GM23338 (cell line): ENCODE measurements at regions not wholly inside any gene's neighbourhood (a gene's known extent, or its start where the extent isn't known, plus 50 kb on each side); places are given as distances from the start of the nearest gene placed in this dataset.

Experiments
- ATAC-seq: fragments of 200-7000 bp; cut with Tn5 transposase; 3 replicates; pipeline ENCODE4 v1.9.1; 2020
- DNase-seq: peaks from one replicate; pipeline ENCODE4 v3.0.0-alpha.2; 2015; ENCODE audit warnings: low spot score
- H2AFZ ChIP-seq: fragments of 200-600 bp; sonication (generic); 2 replicates; pipeline ENCODE4 v1.8.0; 2016; ENCODE audit warnings: antibody characterized with exemption, mild to moderate bottlenecking, moderate library complexity
- H3F3A ChIP-seq: fragments of 200-600 bp; sonication (generic); replicated peaks from 2 replicates; pipeline ENCODE4 v1.8.0; 2017; ENCODE audit warnings: antibody characterized with exemption, mixed run types, low read depth
- H3K27ac ChIP-seq: fragments of 200-600 bp; sonication (generic); 2 replicates; pipeline ENCODE4 v1.6.1; 2016; ENCODE audit warnings: low read depth
- H3K27me3 ChIP-seq: fragments of 200-600 bp; sonication (generic); 2 replicates; pipeline ENCODE4 v1.8.0; 2016; ENCODE audit warnings: mild to moderate bottlenecking, mixed run types, moderate library complexity; ENCODE audit not compliant: insufficient read depth
- H3K36me3 ChIP-seq: fragments of 200-600 bp; sonication (generic); 2 replicates; pipeline ENCODE4 v1.8.0; 2016; ENCODE audit warnings: mild to moderate bottlenecking; ENCODE audit not compliant: insufficient read depth
- H3K4me1 ChIP-seq: fragments of 200-600 bp; sonication (generic); 2 replicates; pipeline ENCODE4 v1.8.0; 2016; ENCODE audit warnings: mild to moderate bottlenecking, moderate library complexity; ENCODE audit not compliant: insufficient read depth
- H3K4me2 ChIP-seq: fragments of 200-600 bp; sonication (generic); 2 replicates; pipeline ENCODE4 v1.7.1; 2017; ENCODE audit warnings: mixed run types
- H3K4me3 ChIP-seq: fragments of 200-600 bp; sonication (generic); 2 replicates; pipeline ENCODE4 v1.6.1; 2016; ENCODE audit warnings: mixed run types
- H3K79me2 ChIP-seq: fragments of 200-600 bp; sonication (generic); replicated peaks from 2 replicates; pipeline ENCODE4 v1.8.0; 2017; ENCODE audit warnings: mild to moderate bottlenecking; ENCODE audit not compliant: insufficient read depth
- H3K9me2 ChIP-seq: fragments of 200-600 bp; sonication (generic); 2 replicates; pipeline ENCODE4 v1.8.0; 2017; ENCODE audit not compliant: insufficient read depth
- H4K20me1 ChIP-seq: fragments of 200-600 bp; sonication (generic); replicated peaks from 2 replicates; pipeline ENCODE4 v1.8.0; 2017; ENCODE audit warnings: mild to moderate bottlenecking; ENCODE audit not compliant: insufficient read depth
- H3K27ac Mint-ChIP-seq: 2 replicates; pipeline ENCODE4 v1.8.0; 2020; ENCODE audit warnings: inconsistent platforms, mild to moderate bottlenecking, moderate library complexity, mixed read lengths
- H3K27me3 Mint-ChIP-seq: 3 replicates; pipeline ENCODE4 v1.8.0; 2022; ENCODE audit warnings: low read depth, mild to moderate bottlenecking, moderate library complexity, mixed read lengths, inconsistent platforms; ENCODE audit not compliant: insufficient read depth, poor library complexity
- H3K36me3 Mint-ChIP-seq: 3 replicates; pipeline ENCODE4 v1.8.0; 2021; ENCODE audit warnings: low read depth, mild to moderate bottlenecking, inconsistent platforms, moderate library complexity, mixed read lengths
- H3K4me1 Mint-ChIP-seq: 3 replicates; pipeline ENCODE4 v1.8.0; 2020; ENCODE audit warnings: mild to moderate bottlenecking, inconsistent platforms, mixed read lengths
- H3K4me3 Mint-ChIP-seq: 3 replicates; pipeline ENCODE4 v1.8.0; 2021; ENCODE audit warnings: moderate library complexity, mild to moderate bottlenecking, inconsistent platforms, mixed read lengths
- H3K9me3 Mint-ChIP-seq: 3 replicates; pipeline ENCODE4 v1.8.0; 2020; ENCODE audit warnings: moderate library complexity, mild to moderate bottlenecking, inconsistent platforms, mixed read lengths
- CREB1 ChIP-seq: fragments of 250-450 bp; sonication (Bioruptor Pico); IDR thresholded peaks from 2 replicates; pipeline ENCODE4 v1.5.0; 2020; ENCODE audit warnings: low read depth, mild to moderate bottlenecking, moderate library complexity
- EZH2 ChIP-seq: fragments of 200-600 bp; sonication (generic); IDR thresholded peaks from one replicate; pipeline ENCODE4 v1.8.0; 2017; ENCODE audit warnings: antibody characterized with exemption, mild to moderate bottlenecking, low read depth; ENCODE audit not compliant: unreplicated experiment
- EZH2phosphoT487 ChIP-seq: fragments of 200-600 bp; sonication (generic); IDR thresholded peaks from one replicate; pipeline ENCODE4 v1.8.1; 2018; ENCODE audit warnings: antibody characterized with exemption; ENCODE audit not compliant: unreplicated experiment
- JUNB ChIP-seq: IDR thresholded peaks from one replicate; pipeline ENCODE4 v1.6.1; 2016; ENCODE audit warnings: antibody characterized with exemption; ENCODE audit not compliant: unreplicated experiment
- NANOG ChIP-seq: IDR thresholded peaks from 2 replicates; pipeline ENCODE4 v1.6.1; 2016; ENCODE audit warnings: antibody characterized with exemption, borderline replicate concordance
- POLR2AphosphoS5 ChIP-seq: IDR thresholded peaks from 2 replicates; pipeline ENCODE4 v1.6.1; 2016; ENCODE audit warnings: antibody characterized with exemption, low read depth
- STAT1 ChIP-seq: IDR thresholded peaks from one replicate; pipeline ENCODE4 v1.6.1; 2016; ENCODE audit warnings: antibody characterized with exemption; ENCODE audit not compliant: unreplicated experiment
- ZNF331 ChIP-seq: fragments of 250-450 bp; sonication (Bioruptor Pico); IDR thresholded peaks from 2 replicates; pipeline ENCODE4 v1.5.0; 2020; ENCODE audit warnings: low read depth, mild to moderate bottlenecking, moderate library complexity
- TF ChIP-seq, protein P1 (sequence below): IDR thresholded peaks from one replicate; pipeline ENCODE4 v1.6.1; 2018; ENCODE audit warnings: antibody characterized with exemption; ENCODE audit not compliant: unreplicated experiment
- TF ChIP-seq, protein P2 (sequence below), 2 experiments: fragments of 200-600 bp in 1 of 2; sonication (generic) in 1 of 2; conservative IDR thresholded peaks; 2 replicates each; pipeline versions ENCODE4 v1.5.1 to v1.6.1; 2016 to 2017; ENCODE audit warnings: antibody characterized with exemption in 2 of 2, low read depth in 2 of 2, mild to moderate bottlenecking in 2 of 2, moderate library complexity in 1 of 2

DNA sequence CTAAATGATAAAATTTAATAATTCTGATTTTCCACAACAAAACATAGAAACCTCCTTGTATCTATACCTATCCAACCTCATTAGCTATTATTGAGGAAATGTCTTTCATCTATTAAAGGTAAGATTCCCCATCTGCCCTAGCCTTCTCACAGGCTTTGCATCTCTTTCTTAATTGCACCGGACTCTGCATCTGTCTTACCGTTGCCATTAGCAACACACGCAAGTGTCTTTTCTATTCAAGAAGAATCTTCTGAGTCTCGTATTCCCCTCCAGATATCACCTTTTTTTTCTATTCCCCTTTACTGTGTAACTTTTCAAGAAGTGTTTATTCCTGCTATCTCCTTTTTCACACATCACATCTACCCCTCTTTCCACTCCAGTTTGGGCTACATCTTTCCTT, 500.0 kb downstream of the NOVA1 start (continued):
- TF ChIP-seq STAT1 = no peak
- TF ChIP-seq CREB1 (CRISPR knock-in tag) = no peak
- TF ChIP-seq, protein P1, sequence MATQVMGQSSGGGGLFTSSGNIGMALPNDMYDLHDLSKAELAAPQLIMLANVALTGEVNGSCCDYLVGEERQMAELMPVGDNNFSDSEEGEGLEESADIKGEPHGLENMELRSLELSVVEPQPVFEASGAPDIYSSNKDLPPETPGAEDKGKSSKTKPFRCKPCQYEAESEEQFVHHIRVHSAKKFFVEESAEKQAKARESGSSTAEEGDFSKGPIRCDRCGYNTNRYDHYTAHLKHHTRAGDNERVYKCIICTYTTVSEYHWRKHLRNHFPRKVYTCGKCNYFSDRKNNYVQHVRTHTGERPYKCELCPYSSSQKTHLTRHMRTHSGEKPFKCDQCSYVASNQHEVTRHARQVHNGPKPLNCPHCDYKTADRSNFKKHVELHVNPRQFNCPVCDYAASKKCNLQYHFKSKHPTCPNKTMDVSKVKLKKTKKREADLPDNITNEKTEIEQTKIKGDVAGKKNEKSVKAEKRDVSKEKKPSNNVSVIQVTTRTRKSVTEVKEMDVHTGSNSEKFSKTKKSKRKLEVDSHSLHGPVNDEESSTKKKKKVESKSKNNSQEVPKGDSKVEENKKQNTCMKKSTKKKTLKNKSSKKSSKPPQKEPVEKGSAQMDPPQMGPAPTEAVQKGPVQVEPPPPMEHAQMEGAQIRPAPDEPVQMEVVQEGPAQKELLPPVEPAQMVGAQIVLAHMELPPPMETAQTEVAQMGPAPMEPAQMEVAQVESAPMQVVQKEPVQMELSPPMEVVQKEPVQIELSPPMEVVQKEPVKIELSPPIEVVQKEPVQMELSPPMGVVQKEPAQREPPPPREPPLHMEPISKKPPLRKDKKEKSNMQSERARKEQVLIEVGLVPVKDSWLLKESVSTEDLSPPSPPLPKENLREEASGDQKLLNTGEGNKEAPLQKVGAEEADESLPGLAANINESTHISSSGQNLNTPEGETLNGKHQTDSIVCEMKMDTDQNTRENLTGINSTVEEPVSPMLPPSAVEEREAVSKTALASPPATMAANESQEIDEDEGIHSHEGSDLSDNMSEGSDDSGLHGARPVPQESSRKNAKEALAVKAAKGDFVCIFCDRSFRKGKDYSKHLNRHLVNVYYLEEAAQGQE = no peak
- TF ChIP-seq, protein P2, sequence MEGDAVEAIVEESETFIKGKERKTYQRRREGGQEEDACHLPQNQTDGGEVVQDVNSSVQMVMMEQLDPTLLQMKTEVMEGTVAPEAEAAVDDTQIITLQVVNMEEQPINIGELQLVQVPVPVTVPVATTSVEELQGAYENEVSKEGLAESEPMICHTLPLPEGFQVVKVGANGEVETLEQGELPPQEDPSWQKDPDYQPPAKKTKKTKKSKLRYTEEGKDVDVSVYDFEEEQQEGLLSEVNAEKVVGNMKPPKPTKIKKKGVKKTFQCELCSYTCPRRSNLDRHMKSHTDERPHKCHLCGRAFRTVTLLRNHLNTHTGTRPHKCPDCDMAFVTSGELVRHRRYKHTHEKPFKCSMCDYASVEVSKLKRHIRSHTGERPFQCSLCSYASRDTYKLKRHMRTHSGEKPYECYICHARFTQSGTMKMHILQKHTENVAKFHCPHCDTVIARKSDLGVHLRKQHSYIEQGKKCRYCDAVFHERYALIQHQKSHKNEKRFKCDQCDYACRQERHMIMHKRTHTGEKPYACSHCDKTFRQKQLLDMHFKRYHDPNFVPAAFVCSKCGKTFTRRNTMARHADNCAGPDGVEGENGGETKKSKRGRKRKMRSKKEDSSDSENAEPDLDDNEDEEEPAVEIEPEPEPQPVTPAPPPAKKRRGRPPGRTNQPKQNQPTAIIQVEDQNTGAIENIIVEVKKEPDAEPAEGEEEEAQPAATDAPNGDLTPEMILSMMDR (conservative IDR thresholded peaks at IDR 0.05; ENCODE audit: low read depth in 2 of 2) = no peak
- no peak for TF ChIP-seq POLR2AphosphoS5
- no peak for TF ChIP-seq NANOG
- TF ChIP-seq EZH2 = no peak
- TF ChIP-seq ZNF331 = no peak

DNA sequence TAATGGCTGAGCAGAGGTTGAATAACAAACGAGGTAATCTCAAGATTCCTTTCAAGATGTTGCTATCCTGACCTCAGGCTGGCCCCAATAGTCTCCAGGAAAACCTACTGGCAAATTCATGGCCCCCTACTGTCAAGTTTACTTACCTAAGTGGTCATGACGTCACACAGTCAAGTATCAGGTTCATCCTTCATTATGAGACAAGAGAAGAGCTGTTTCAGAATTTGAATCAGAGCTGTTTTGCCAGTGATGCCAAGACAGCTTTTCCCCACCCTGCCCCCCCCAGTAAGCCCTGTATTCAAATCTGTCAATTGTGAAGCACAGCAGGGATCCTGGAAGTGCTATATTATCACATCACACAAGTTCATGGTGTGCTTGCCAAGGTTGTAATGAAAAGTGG, 509.6 kb downstream of the NOVA1 start:
- H3K27me3 Mint-ChIP-seq = peaks cover 14% of the 10 kb centered on the region
- peaks cover 13% of the 10 kb centered on the region; the same call in 1 of the 3 replicates for H3K9me3 Mint-ChIP-seq
- H3K9me2 ChIP-seq = no peaks in the 10 kb centered on the region
- H4K20me1 ChIP-seq = no peaks in the 10 kb centered on the region
- H3K36me3 ChIP-seq = no peaks in the 10 kb centered on the region
- DNase-seq (peak; percentile 88), ATAC-seq (peak; percentile 90)
- H3K27ac Mint-ChIP-seq = no peak overlapping the region
- H3K4me3 ChIP-seq = no peak overlapping the region
- no peak overlapping the region for H2AFZ ChIP-seq
- no peaks in the 10 kb centered on the region for H3F3A ChIP-seq
- peaks cover 7% of the 10 kb centered on the region; the same call in 1 of the 2 replicates for H3K4me1 ChIP-seq
- peaks cover 8% of the 10 kb centered on the region; the same call in 1 of the 3 replicates for H3K36me3 Mint-ChIP-seq
- no peak overlapping the region for H3K27ac ChIP-seq
- TF ChIP-seq NANOG (peak; percentile 55), EZH2phosphoT487 (no peak), CREB1 (CRISPR knock-in tag) (peak; percentile 97)
- H3K79me2 ChIP-seq = no peaks in the 10 kb centered on the region
- H3K27me3 ChIP-seq = peaks cover 44% of the 10 kb centered on the region
- H3K4me3 Mint-ChIP-seq = no peak overlapping the region
- 0 out of 2 replicates have a peak overlapping the region, but pooled peaks have one; percentile 17 for H3K4me2 ChIP-seq
- H3K4me1 Mint-ChIP-seq = peaks cover 24% of the 10 kb centered on the region

DNA sequence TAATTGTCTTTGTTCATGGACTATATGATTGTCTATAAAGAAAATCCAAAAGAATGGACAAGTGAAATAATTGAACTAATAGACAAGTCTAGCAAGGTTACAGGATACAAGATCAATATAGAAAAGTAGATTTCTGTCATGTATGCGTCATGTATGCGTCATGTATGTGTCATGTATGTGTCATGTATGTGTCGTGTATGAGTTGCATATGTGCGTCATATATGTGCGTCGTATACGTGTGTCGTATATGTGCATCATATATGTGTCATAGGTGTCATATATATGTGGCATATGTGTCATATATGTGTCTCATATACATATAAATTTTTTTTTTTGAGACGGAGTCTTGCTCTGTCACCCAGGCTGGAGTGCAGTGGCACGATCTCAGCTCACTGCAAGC, 516.8 kb downstream of the NOVA1 start:
- no peak for ATAC-seq
- H3K4me3 ChIP-seq = no peak overlapping the region
- no peak overlapping the region for H3K4me3 Mint-ChIP-seq
- no peak overlapping the region for H3K27ac Mint-ChIP-seq
- H4K20me1 ChIP-seq = no peaks in the 10 kb centered on the region
- H3K27me3 ChIP-seq = peaks cover 3% of the 10 kb centered on the region; the same call in 1 of the 2 replicates
- no peak for DNase-seq
- no peak overlapping the region for H3K27ac ChIP-seq
- H3K9me2 ChIP-seq = no peaks in the 10 kb centered on the region
- no peaks in the 10 kb centered on the region for H3K36me3 ChIP-seq
- no peaks in the 10 kb centered on the region for H3F3A ChIP-seq
- H3K4me2 ChIP-seq = no peak overlapping the region
- no peaks in the 10 kb centered on the region for H3K79me2 ChIP-seq
- H3K4me1 ChIP-seq = 0 out of 2 replicates have a peak, but pooled peaks cover 6% of the 10 kb centered on the region
- H3K27me3 Mint-ChIP-seq = no peaks in the 10 kb centered on the region
- H3K4me1 Mint-ChIP-seq = peaks cover 6% of the 10 kb centered on the region; the same call in 2 of the 3 replicates
- no peaks in the 10 kb centered on the region for H3K9me3 Mint-ChIP-seq
- 0 out of 3 replicates have a peak, but pooled peaks cover 4% of the 10 kb centered on the region for H3K36me3 Mint-ChIP-seq
- no peak overlapping the region for H2AFZ ChIP-seq
- TF ChIP-seq JUNB = no peak
